NOMO-1 (cell line): ENCODE measurements at regions not wholly inside any gene's neighbourhood (a gene's known extent, or its start where the extent isn't known, plus 50 kb on each side); places are given as distances from the start of the nearest gene placed in this dataset.

Experiments used
- DNase-seq, 2 experiments: peaks; one replicate each; lab custom pipeline; 2025; ENCODE audit not compliant: unreplicated experiment in 2 of 2; lab: John Stamatoyannopoulos, UW

DNA sequence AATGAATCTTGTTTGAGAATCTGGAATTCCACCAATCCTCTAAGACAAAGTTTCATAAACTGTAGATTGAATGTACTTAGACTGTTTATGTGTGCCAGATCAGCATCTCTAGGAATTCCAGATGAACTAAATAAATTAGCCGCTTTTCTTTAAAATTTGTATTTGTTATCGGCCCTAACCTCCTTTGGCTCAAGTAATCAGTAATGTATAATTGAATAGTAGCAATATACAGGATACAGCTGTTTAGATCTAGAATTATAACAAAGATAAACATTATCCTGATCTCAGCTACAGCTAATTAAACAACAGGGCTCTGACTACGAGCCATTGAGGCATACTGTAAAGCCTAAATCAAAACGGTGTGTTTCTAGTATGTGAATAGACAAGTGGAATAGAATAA is 120.3 kb downstream of the CYB561 start:
- no peak for DNase-seq

DNA sequence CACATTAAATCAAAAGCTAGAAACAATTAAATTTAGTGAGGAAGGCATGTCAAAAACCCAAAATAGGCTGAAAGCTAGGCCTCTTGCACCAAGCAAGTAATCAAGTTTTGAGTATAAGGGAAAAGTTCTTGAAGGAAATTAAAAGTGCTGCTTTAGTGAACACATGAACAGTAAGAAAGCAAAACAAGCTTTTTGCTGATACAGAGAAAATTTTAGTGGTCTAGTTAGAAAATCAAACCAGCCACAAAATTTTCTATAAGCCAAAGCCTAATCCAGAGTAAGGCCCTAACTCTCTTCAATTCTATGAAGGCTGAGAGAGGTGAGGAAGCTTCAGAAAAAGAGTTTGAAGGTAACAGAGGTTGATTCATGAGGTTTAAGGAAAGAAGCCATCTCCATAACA is 116.2 kb downstream of the CYB561 start:
- DNase-seq: no peak

DNA sequence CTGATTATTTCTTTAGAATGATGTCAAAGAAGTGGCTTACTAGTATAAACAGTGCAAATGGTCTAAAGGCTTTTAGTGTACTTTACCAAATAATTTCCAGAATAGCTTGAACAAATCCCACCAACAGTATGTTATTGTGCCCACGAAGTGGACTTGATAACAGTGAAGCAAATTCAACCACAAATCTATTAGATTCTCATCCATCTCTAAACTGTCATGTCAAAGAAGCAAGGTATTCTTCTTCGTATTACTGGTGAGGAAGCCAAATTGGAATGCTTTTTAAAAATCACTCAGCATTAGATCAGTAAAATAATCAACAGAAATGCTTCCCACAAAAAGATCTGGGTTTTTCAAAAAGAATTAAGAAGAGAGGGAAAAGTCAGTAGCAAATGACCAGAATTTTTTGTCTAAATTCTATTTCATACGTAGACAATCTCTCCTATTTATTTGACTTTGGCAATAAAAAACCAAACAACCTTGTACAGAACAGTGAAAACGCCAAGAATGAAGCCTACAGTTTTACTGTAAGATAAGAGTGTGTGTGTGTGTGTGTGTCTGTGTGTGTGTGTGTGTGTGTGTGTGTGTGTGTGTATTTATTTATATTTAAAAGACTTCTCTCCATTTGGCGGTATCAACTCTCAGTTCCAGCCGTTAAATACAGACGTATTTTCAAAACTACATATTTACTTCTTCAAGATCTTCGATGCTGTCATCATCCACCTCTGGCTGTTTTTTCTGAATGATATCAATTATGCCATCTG is 114.6 kb downstream of the CYB561 start:
- DNase-seq: no peak

DNA sequence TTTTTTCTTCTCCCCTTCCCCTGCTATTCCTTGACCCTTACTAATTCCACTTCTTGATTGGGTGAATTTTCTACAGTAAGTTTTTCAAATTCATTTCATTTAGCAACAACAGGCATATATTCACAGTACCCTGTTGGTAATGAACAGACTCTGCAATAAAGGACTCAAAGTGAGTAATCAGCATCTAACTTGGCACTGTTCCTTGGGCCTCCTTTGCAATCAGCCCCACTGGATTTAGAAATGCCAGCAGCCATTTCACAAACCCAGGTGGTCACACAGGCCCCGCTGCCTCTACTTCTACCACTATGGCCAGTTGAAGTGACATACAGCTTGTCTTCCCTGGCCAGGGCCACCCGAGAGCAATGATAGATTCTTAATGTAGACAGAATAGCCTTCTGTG is 113.8 kb downstream of the CYB561 start:
- DNase-seq: no peak

DNA sequence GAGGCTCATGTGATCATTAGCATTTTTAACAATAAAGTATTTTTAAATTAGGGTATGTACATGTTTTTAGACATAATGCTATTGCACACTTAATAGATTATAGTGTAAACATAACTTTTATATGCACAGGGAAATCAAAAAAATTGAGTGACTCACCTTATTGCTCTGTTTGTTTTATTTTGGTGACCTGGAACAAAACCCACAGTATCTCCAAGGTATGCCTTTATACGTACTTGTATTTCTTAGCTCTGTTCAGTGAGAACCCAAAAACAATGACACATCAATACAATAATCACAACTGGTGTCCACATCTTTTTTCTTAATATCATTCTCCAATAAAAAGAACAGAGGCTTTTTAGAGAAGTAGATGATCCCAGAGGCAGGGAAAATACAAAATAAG is 112.2 kb downstream of the CYB561 start:
- DNase-seq: no peak

DNA sequence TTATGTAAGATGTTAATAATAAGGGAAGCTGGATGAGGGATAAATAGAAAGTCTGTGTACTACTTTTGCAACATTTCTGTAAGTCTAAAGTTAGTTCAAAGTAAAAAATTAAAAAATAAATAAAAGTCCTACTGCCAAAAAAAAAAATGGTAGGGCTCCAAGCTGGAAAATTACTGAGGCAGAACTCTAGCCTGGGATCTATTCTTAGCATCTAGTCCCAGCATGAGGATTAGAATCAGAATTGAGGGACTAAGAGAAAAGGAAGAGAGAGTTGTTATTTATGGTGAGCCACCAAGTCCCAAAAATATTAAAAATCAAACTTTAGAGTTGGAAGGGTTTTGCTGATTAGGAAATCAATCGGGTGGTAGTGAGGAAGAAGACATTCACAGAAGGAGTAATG is 110.3 kb downstream of the CYB561 start:
- DNase-seq: no peak

DNA sequence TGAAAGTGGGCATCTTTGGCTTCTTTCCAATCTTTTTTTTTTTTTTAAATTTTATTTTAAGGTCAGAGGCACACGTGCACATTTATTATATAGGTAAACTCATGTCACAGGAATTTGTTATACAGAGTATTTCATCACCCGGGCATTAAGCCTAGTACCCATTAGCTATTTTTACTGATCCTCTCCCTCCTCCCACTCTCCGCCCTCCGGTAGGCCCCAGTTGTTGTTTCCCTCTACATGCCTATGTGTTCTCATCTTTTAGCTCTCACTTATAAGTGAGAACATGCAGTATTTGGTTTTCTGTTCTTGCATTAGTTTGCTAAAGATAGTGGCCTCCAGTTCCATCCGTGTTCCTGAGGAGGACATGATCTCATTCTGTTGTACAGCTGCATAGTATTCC is 108.5 kb downstream of the CYB561 start:
- DNase-seq: no peak

DNA sequence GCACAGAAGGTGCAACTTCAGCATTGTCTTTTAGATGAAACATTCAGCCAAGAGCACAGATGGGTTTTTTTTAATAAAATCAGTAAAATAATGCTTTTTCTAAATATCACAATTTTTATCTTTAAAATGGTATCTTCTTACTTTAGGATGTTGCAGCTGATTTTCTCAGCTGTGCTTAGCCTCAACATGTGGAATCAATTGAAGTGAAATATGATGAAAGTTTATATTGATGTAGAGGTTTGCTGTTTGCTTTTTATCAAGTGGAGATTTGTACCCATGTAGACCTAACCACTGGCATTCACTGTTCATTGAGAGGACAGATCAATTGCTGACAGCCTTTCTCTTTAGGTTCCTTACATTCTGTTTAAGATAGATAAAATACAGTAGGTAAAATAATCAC is 107.8 kb downstream of the CYB561 start:
- DNase-seq: no peak

DNA sequence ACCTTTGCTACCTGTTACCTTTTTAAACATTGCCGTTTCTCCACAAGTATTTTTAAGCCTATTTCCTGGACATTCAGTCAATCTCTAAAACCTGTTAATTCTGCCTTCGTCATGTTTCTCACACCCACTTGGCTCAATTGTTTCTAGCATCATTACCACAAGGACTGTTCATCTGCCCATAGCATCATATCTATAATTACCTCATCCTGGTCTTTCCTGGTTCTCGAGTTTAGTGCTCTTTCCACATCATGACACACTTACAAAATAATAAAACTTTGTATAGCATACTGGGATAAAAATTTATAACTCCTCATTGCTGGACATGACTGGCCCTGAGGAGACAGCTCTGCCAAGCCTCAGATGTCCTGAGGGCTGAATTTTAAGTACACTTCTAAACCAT is 104.8 kb downstream of the CYB561 start:
- DNase-seq: no peak

DNA sequence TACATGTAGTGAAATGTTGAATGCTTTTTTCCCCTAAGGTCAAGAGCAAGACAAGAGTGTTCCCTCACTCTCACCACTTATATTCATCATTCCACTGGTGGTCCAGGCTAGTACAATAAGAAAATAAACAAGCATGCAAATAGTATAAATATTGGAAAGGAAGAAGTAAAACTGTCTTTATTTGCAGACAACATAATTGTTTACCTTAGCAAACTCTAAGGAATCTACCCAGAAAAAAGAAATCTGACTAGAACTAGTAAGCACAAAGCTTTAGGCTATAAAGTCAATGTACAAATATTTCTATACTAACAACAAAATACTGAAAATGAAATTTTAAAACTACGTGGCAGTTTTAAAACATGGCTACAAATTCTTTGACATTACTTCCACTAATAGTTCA is 101.7 kb downstream of the CYB561 start:
- no peak for DNase-seq

DNA sequence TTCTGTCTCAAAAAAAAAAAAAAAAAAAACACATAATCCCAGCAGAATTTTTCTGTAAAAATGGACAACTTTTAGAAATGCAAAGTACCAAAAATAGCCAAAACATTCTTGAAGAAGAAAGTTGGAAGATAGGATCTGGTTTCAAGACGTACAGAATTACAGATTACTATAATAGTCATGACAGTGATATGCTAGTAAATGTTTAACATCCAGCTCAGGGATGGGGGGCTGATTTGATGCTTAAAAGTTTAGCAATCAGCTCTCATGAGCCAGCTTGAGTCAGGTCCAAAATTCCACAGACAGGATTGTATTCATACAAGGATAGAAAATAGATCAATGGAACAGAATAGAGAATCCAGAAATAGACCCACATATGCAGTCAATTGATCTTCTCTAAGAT is 100.5 kb downstream of the CYB561 start:
- DNase-seq: no peak

DNA sequence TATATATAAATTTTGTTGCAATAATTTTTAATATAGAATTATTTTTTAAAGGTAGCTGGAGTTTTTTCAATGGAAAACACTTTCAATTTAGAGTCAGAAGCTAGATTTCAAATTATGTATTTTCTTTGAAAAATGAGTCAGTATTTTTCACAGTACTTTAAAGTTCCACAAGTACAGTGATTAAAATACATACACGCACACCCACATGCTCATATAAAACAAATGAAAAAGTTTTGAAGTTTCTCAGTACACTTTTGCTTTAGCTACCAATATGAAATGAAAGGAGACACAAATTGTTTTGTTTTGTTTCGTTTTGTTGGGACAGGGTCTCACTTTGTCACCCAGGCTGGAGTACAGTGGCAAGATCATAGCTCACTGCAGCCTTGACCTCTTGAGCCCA is 98.6 kb downstream of the CYB561 start:
- no peak for DNase-seq

DNA sequence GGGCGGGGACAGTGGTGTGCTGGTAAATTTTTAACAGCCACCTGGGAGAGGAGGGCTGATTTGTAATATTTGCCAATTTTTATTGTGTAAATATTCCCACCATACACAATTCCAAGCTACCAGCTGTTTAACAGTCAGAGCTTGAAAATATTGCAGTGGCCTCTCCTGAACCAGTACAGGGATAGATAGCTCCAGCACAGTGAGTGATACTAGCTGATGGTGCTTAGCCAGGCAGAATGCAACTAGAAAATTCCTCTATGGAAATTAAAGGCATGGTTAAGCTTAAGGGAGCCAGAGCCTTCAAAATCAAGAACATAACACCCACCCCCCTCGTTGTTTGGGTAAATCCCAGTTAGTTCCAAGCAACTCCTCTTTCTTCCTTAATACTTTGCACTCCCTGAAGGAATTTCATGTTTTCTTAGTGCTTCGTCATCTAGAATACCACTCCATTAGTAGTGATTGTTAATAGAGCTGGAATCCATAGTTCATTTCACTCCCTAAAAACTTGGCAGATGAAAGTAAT is 96.6 kb downstream of the CYB561 start:
- DNase-seq: no peak

DNA sequence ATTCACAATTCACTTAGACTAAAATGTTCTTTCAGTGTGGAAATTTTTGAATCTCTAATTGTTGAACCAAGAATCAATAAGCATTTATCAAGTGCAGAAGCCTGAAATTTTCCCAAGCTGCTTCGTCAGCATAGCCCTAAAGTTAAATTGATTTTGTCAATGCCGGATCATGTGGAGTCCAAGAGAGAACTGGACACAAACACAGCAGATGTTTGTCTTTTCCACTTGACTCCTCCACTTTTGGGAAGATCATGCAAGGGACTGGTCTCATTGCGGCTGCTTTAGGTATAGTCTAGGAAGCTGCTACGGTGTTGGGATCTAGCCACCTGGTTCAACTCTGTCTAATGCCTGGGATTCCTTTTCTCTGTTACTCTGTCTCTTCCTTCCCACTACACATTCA is 95.7 kb downstream of the CYB561 start:
- no peak for DNase-seq

DNA sequence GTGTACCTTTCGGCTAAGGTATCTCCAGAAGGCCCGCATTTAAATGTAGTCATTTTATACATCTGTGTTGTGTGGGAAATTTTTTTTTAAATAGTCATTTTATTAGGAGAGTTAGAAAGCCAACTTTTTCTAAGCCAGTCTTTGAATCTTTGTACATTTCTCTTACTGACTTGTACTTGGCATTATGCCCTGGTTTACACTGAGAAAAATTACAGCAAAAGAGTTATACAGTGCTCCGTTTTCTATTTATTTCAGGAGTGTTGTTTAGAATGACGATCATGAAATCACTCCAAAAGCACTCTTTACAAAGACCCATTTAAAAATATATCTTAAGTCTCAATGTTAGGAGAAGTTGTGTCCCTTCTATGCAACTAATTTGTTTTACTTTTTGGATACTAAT is 91.8 kb downstream of the CYB561 start:
- DNase-seq: no peak

DNA sequence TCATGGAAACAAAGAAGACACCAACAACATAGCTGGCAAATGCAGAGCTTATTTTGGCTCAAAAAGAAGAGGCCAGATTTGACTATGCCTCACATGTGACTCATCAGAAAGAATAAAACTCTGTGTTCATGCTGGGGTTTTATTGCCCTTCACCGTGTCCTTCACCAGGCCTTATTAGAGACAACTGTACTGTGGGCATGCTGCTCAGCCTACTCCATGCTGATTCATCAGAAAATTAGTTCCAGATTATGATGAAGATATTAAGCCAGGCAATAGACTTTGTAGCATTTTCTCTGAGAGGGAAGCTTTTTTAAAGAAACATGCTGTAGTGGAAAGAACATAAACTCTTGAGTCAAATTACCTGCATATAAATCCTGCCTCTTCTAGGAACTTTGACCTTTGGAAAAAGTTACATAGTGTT is 89.8 kb downstream of the CYB561 start:
- no peak for DNase-seq

DNA sequence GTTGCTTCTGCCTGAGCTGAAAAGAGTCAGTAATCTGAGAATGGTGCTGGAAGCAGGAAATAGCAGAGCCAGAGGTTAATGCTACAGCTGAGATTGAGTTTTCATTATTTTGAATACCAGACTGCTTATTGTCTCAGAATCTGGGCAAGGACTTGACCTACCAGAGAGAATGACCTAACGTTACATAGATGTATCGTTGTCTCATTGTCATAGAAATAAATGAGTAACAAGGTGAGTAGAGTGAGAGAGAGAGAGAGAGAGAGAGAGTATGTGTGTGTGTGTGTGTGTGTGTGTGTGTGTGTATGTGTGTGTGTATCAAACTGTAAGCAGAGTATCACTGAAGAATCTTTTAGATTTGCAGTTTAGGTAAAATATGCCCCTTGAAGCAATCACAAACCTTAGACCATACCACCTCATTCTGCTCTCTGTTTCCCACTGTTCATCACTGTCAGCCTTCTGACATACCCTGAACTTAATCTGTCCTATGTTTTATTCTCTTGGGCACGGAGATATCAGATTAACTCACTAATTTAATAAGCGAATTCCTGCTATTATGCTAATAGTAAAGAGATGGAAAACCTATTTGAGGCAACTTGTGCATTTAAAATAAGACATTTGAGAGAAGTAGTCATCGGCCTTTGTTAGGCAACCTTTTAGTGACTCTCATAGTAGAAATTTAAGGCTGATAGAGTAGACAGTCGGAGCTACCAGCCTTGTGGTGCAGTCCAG is 87.8 kb downstream of the CYB561 start:
- DNase-seq: no peak

DNA sequence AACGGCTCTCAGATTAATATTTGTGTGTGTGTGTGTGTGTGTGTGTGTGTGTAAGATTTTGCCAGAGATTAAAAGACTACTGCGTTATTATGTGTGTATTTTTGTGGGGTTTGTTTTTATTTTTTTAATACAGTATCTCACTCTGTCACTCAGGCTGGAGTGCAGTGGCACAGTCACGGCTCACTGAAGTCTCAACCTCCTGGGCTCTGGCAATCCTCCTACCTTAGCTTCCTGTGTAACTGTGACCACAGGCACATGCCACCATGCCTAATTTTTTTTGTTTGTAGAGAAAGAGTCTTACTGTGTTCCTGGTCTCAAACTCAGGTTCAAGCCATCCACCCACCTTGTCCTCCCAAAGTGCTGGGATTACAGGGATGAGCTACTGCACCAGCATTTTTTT is 87.2 kb downstream of the CYB561 start:
- no peak for DNase-seq

DNA sequence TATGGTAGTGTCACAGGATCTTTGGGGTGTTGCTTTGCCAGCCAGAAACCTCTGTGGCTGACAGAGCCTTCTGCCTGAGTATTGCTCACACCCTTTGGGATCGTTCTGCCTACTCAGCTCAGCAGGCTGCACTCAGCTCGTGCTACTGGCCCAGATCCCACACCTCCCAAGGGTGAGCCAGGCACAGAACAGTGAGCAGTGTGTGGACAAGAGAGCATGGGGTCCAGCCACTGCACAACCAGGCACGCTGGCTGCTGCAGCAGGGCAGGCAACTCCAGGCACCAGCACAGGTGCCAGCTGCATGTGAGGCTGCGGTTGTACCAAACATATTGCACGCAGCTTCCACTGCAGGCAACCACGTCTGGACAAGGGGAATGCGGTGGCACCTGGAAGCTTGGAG is 84.9 kb downstream of the CYB561 start:
- no peak for DNase-seq

DNA sequence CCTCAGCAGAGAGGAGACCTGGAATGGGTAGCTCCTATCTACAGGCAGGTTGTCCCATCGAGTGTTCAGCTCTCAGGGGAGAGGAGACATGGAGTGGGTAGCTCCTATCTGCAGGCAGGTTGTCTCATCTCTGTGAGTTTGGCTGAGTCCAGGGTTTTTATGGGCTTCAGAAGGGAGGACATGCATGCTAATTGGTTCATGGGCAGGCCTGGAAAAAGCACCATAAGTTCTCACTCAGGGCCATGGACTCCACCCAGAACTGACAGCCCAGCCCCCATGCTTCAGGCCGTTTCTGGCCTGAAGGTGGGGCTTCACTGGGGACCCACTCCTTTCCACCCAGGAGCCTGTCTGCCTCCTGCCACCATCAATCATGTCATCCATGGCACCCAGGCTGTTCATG is 84.0 kb downstream of the CYB561 start:
- no peak for DNase-seq

DNA sequence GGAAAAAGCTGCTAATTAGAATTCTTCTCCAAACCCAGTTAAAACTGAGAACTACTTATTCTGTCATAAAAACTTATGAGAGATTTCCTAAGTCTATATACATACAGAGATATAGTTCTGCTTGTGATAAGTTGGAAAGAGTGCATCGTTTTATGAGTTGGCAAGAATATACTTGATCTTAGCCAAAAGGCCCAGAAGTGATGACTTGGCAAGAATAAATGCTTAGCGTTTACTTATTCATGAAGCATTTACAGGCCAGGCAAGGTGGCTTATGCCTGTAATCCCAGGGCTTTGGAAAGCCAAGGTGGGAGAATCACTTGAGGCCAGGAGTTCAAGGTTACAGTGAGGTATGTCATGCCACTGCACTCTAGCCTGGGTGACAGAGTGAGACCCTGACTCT is 81.7 kb downstream of the CYB561 start:
- no peak for DNase-seq

DNA sequence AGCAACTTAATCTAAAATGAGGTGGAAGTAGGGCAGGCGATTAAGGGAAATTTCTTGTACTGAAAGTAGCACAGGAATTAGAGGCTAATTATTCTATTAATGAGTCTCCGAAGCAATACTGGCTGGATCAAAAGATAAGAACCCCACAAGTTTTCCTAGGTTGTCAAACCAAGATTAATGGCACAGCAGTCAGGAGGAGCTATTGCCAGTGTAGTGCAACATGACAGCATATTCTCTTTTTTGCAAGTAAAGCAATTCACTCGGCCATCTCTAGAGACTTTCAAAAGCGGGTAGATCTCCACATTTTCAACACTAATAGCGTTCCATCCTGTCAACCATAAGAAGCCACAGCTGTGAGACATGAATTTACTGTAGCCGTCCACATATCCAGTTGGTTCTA is 81.2 kb downstream of the CYB561 start:
- no peak for DNase-seq
